H1 (cell line): ENCODE measurements at regions not wholly inside any gene's neighbourhood (a gene's known extent, or its start where the extent isn't known, plus 50 kb on each side); places are given as distances from the start of the nearest gene placed in this dataset.

ENCODE experiments used
- EP300 ChIP-seq, 2 experiments: IDR thresholded peaks; 1 replicate in 1 of 2; 2 replicates in 1 of 2; pipeline ENCODE4 v1.6.1; 2011 to 2012; ENCODE audit warnings: low read depth in 2 of 2, low read length in 2 of 2, mild to moderate bottlenecking in 2 of 2, borderline replicate concordance in 1 of 2, inconsistent platforms in 1 of 2, moderate library complexity in 1 of 2
- JUND ChIP-seq: IDR thresholded peaks from 2 replicates; pipeline ENCODE4 v1.6.1; 2011; ENCODE audit warnings: mild to moderate bottlenecking, improper control_type of control experiment, low read length
- NRF1 ChIP-seq: IDR thresholded peaks from 2 replicates; pipeline ENCODE4 v1.6.1; 2011; ENCODE audit warnings: mild to moderate bottlenecking, low read depth, low read length, improper control_type of control experiment
- POLR2AphosphoS5 ChIP-seq: IDR thresholded peaks from 2 replicates; pipeline ENCODE4 v1.6.1; 2011; ENCODE audit warnings: low read depth, low read length
- TF ChIP-seq, protein P1 (sequence below), 3 experiments: IDR thresholded peaks; 1 replicate in 2 of 3; 2 replicates in 1 of 3; pipeline versions ENCODE4 v1.5.1 to v1.6.1; 2011; ENCODE audit warnings: low read length in 3 of 3, mild to moderate bottlenecking in 3 of 3, inconsistent platforms in 2 of 3, low read depth in 1 of 3, moderate library complexity in 1 of 3; ENCODE audit not compliant: insufficient read depth in 1 of 3; ENCODE audit errors: control extremely low read depth in 1 of 3

DNA sequence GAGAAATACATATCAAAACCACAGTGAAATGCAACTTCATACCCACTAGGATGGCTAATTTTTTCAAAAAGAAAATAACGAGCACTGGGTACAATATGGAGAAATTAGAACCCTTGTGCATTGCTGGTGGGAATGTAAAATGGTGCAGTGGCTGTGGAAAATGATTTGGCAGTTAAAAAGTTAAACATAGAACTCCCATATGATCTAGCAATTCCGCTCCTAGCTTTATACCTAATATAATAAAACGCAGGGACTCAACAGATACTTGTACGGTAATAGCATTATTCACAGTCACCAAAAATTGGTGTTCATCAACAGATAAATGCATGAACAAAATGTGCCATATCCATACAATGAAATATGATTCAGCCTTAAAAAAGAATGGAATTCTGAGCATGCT lies 58.8 kb upstream of the PLPP4 start:
- TF ChIP-seq EP300 (IDR thresholded peaks at IDR 0.05; ENCODE audit: borderline replicate concordance in 1 of 2, low read depth in 2 of 2, low read length in 2 of 2): no peak
- no peak for TF ChIP-seq NRF1
- no peak for TF ChIP-seq POLR2AphosphoS5
- TF ChIP-seq, protein P1, sequence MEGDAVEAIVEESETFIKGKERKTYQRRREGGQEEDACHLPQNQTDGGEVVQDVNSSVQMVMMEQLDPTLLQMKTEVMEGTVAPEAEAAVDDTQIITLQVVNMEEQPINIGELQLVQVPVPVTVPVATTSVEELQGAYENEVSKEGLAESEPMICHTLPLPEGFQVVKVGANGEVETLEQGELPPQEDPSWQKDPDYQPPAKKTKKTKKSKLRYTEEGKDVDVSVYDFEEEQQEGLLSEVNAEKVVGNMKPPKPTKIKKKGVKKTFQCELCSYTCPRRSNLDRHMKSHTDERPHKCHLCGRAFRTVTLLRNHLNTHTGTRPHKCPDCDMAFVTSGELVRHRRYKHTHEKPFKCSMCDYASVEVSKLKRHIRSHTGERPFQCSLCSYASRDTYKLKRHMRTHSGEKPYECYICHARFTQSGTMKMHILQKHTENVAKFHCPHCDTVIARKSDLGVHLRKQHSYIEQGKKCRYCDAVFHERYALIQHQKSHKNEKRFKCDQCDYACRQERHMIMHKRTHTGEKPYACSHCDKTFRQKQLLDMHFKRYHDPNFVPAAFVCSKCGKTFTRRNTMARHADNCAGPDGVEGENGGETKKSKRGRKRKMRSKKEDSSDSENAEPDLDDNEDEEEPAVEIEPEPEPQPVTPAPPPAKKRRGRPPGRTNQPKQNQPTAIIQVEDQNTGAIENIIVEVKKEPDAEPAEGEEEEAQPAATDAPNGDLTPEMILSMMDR (IDR thresholded peaks at IDR 0.05; ENCODE audit: control extremely low read depth in 1 of 3, insufficient read depth in 1 of 3, low read depth in 1 of 3, low read length in 3 of 3): no peak
- TF ChIP-seq JUND: no peak
